ENCODE measurements at regions not wholly inside any gene's neighbourhood (a gene's known extent, or its start where the extent isn't known, plus 50 kb on each side); places are given as distances from the start of the nearest gene placed in this dataset.

- TF ChIP-seq, protein P1, sequence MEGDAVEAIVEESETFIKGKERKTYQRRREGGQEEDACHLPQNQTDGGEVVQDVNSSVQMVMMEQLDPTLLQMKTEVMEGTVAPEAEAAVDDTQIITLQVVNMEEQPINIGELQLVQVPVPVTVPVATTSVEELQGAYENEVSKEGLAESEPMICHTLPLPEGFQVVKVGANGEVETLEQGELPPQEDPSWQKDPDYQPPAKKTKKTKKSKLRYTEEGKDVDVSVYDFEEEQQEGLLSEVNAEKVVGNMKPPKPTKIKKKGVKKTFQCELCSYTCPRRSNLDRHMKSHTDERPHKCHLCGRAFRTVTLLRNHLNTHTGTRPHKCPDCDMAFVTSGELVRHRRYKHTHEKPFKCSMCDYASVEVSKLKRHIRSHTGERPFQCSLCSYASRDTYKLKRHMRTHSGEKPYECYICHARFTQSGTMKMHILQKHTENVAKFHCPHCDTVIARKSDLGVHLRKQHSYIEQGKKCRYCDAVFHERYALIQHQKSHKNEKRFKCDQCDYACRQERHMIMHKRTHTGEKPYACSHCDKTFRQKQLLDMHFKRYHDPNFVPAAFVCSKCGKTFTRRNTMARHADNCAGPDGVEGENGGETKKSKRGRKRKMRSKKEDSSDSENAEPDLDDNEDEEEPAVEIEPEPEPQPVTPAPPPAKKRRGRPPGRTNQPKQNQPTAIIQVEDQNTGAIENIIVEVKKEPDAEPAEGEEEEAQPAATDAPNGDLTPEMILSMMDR (IDR thresholded peaks at IDR 0.05), result no peak
- TF ChIP-seq POLR2AphosphoS5 (IDR thresholded peaks at IDR 0.05) (no peak), POLR2A (IDR thresholded peaks at IDR 0.05) (no peak)
Measured at GRCh38 chr10:28370107-28370835, 67.4 kb upstream of the MPP7 start.
